GM18861 (cell line): ENCODE measurements at regions not wholly inside any gene's neighbourhood (a gene's known extent, or its start where the extent isn't known, plus 50 kb on each side); places are given as distances from the start of the nearest gene placed in this dataset.
"Not testable (repeated sequence)": the region's sequence is repeated elsewhere in the genome, so short reads cannot be mapped to it uniquely, and the experiment has no call there.

Experiments used
- ATAC-seq: cut with Tn5 transposase; IDR thresholded peaks from one replicate; pipeline ENCODE4 v1.9.1; 2021; ENCODE audit not compliant: unreplicated experiment

GRCh38 chrX:117843749-117844148 is 272.9 kb downstream of the KLHL13 start:
- no peak for ATAC-seq

GRCh38 chrX:117840645-117841044 is 276.0 kb downstream of the KLHL13 start:
- ATAC-seq = no peak

GRCh38 chrX:117839544-117839943 is 277.1 kb downstream of the KLHL13 start:
- peak; percentile 64 for ATAC-seq

- no peak for ATAC-seq
Observed at GRCh38 chrX:117838581-117839331, 277.9 kb downstream of the KLHL13 start.

- no peak for ATAC-seq
Observed at GRCh38 chrX:117835034-117835433, 281.6 kb downstream of the KLHL13 start.

- no peak for ATAC-seq
Observed at GRCh38 chrX:117834076-117834475, 282.5 kb downstream of the KLHL13 start.

GRCh38 chrX:117821472-117821871 is 295.1 kb downstream of the KLHL13 start:
- not testable (repeated sequence) for ATAC-seq

GRCh38 chrX:117808426-117808825 is 308.2 kb downstream of the KLHL13 start:
- ATAC-seq = no peak

- no peak for ATAC-seq
Observed at GRCh38 chrX:117803463-117803862, 313.1 kb downstream of the KLHL13 start.

GRCh38 chrX:117788339-117788738 is 328.3 kb downstream of the KLHL13 start:
- ATAC-seq = no peak

- no peak for ATAC-seq
Observed at GRCh38 chrX:117771384-117771783, 345.2 kb downstream of the KLHL13 start.

GRCh38 chrX:117768861-117769604 is 347.6 kb downstream of the KLHL13 start:
- no peak for ATAC-seq

- no peak for ATAC-seq
Observed at GRCh38 chrX:117765211-117765610, 351.4 kb downstream of the KLHL13 start.

GRCh38 chrX:117752745-117753144 is 363.9 kb downstream of the KLHL13 start:
- ATAC-seq = peak; percentile 68

- ATAC-seq = no peak
Observed at GRCh38 chrX:117751155-117751554, 365.5 kb downstream of the KLHL13 start.

- no peak for ATAC-seq
Observed at GRCh38 chrX:117744958-117745357, 371.7 kb downstream of the KLHL13 start.

GRCh38 chrX:117743469-117744251 is 372.9 kb downstream of the KLHL13 start:
- no peak for ATAC-seq

- ATAC-seq = no peak
Observed at GRCh38 chrX:117713411-117713810, 403.2 kb downstream of the KLHL13 start.

GRCh38 chrX:117711782-117712181 is 404.8 kb downstream of the KLHL13 start:
- ATAC-seq = no peak

- ATAC-seq = no peak
Observed at GRCh38 chrX:117707948-117708743, 408.5 kb downstream of the KLHL13 start.

- no peak for ATAC-seq
Observed at GRCh38 chrX:117701050-117701449, 415.6 kb downstream of the KLHL13 start.
